ENCODE measurements at regions not wholly inside any gene's neighbourhood (a gene's known extent, or its start where the extent isn't known, plus 50 kb on each side); places are given as distances from the start of the nearest gene placed in this dataset.
A peak's percentile ranks its signal among the peaks of the same experiment; 100 is the strongest.
"Not testable (repeated sequence)": the region's sequence is repeated elsewhere in the genome, so short reads cannot be mapped to it uniquely, and the experiment has no call there.

DNA sequence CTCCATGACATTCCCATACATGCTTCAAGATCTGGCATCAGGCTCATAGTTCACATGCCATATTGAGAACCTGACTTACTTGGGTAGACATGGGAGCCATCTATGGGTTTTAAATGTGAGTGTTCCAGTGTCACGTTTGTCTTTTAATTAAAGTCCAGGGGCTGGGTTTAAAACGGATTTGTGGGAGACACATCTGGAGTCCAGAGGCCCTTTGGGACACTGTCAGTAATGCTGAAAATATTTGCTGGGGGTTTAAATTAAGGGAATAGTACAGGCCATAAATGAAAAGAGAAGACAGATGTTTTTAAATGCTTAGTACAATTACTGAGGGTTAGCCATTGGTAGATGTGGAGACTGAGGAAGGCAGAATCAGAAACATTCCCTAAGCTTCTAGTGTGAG, 478.0 kb downstream of the PID1 start:
- no peak for DNase-seq (ENCODE audit: low read depth)

GRCh38 chr2:228786901-228787300, 484.2 kb downstream of the PID1 start:
- no peak for DNase-seq (ENCODE audit: low read depth)

GRCh38 chr2:228782281-228782680, 488.8 kb downstream of the PID1 start:
- DNase-seq (ENCODE audit: low read depth), result no peak

DNA sequence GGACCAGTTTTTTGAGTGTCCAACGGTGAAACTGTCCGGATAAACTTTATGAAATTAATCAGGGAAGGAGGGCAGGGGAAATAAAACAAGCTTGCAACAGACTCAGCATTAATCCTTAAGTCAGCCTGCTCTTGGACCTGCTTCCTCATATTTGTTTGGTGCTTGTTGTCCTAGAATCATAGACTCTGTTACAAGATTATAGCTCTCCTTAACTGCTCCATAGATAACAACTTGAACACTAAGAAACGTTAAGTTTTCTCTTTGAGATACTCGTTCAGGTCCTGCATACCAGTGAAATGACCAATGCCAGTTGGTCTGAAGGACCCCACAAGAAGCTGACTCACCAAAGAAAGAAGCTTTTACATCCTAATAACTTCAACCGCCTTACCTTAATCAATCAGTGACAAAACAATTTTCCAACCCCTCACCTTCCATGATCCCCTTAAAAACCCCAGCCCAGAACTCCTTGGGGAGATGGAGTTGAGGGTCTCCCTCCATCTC, 493.2 kb downstream of the PID1 start:
- no peak for DNase-seq (ENCODE audit: low read depth)

DNA sequence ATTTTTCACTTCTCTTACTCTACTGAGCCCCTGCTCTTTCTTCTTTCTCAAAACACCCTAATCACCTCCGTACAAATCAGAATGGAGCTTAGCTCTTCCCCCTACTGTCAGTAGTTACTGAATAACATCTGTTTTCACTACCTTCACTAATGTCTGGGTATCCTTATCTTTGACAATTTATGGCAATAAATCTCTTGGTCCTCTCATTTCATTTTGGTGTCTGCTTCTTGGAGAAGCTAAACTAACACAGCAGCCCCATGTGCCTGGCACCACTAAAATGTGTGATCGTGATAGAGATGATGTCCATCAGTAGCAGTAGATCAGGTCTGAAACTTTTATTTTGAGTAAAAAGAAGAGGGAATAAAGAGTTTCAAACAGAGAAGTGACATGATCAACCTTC, 496.5 kb downstream of the PID1 start:
- DNase-seq (ENCODE audit: low read depth), result no peak

DNA sequence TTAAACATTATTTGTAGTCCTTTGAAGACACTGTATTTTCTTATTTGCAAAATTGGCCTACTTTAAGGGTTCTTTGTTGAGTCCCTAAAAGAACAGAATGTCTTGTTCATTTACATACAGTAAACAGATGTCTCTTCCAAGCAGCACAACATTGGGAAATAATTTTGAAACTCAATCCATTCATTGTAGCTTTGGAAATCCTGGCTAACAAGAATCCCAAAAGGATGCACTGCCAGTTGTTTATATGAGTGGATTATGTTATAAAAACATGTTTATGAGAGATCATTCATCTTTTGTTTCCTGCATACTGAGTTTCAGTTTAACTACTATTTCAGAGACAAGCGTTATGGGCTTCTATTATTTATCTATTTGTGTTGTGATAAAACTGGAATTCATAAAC, 499.3 kb downstream of the PID1 start:
- DNase-seq (ENCODE audit: low read depth), result no peak

GRCh38 chr2:228771315-228771714, 499.8 kb downstream of the PID1 start:
- no peak for DNase-seq (ENCODE audit: low read depth)

DNA sequence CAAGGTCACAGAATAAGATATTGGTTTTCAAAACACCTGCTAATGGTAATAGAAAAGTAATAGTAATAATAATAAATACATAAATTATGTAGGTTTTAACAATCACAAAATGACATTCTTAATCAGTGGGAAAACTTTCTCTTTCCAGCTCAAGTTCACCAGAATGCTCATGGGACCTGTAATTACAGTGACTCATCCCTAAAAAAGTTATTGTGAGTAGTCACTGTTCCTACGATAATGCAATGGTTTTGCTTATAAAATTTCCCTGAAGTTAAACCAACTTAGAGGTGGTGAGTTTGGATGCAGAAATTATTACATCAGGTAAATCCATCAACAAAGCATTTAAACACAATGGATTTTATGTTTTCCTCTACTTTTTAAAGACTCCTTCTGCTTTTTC, 502.3 kb downstream of the PID1 start:
- DNase-seq (ENCODE audit: low read depth), result peak; percentile 89

DNA sequence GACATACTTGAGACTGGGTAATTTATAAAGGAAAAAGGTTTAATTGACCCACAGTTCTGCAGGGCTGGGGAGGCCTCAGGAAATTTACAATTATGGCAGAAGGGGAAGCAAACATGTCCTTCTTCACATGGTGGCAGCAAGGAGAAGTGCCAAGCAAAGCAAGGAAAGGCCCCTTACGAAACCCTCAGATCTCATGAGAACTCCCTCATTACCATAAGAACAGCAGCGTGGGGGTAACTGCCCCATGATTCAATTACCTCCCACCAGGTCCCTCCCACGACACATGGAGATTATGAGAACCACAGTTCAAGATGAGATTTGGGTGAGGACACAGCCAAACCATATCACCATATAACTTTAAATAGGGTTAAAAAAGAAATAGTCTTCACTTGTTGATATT, 502.9 kb downstream of the PID1 start:
- not testable (repeated sequence) for DNase-seq (ENCODE audit: low read depth)

- DNase-seq (ENCODE audit: low read depth), result peak; percentile 24
Measured at GRCh38 chr2:228767196-228767595, 503.9 kb downstream of the PID1 start.

- no peak for DNase-seq (ENCODE audit: low read depth)
Measured at GRCh38 chr2:228763379-228763981, 507.6 kb downstream of the PID1 start.

DNA sequence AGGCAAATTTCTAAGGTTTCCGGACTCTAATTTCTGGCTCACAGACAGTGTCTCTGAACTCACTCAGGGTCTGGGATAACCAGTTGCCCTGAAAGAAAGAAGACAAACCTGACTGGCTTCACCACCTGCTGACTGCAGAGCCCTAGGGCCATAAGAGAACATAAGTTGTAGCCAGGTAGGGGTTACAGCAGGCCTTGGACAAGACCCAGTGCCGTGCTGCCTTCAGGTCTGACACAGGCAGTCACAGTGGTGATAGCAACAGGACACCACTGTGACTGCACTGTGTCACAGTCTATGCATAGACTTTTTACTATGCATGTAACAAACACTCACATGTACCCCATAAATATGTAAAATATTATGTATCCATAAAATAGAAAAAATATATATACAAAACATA, 508.5 kb downstream of the PID1 start:
- DNase-seq (ENCODE audit: low read depth), result no peak

DNA sequence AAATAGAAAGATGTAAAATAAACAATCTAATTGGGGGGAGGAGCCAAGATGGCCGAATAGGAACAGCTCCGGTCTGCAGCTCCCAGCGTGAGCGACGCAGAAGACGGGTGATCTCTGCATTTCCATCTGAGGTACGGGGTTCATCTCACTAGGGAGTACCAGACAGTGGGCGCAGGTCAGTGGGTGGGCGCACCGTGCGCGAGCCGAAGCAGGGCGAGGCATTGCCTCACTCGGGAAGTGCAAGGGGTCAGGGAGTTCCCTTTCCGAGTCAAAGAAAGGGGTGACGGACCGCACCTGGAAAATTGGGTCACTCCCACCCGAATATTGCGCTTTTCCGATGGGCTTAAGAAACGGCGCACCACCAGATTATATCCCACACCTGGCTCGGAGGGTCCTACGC, 515.4 kb downstream of the PID1 start:
- not testable (repeated sequence) for DNase-seq (ENCODE audit: low read depth)

GRCh38 chr2:228747483-228747882, 523.6 kb downstream of the PID1 start:
- no peak for DNase-seq (ENCODE audit: low read depth)

DNA sequence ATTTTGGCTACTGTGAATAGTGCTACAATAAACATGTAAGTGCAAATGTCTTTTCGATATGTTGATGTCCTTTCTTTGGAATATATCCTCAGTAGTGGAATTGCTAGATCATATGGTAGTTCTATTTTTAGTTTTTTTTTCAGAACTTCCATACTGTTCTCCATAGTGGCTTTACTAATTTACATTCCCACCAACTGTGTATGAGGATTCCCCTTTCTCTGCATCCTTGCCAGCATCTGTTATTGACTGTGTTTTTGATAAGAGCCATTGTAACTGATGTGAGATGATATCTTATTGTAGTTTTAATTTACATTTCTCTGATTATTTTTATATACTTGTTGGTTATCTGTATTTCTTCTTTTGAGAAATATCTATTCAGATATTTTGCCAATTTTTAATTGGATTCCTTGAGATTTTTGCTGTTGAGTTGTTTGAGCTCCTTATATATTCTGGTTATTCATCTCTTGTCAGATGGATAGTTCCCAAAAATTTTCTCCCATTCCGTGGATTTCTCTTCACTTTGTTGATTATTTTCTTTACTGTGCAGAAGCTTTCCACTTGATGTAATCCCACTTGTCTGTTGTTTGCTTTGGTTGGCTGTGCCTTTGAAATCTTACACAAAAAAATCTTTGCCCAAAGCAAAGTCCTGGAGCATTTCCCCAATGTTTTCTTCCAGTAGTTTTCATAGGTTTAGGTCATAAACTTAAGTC, 532.3 kb downstream of the PID1 start:
- DNase-seq (ENCODE audit: low read depth), result no peak

- no peak for DNase-seq (ENCODE audit: low read depth)
Measured at GRCh38 chr2:228735697-228736096, 535.4 kb downstream of the PID1 start.

GRCh38 chr2:228731517-228731916, 539.6 kb downstream of the PID1 start:
- DNase-seq (ENCODE audit: low read depth), result peak; percentile 91

DNA sequence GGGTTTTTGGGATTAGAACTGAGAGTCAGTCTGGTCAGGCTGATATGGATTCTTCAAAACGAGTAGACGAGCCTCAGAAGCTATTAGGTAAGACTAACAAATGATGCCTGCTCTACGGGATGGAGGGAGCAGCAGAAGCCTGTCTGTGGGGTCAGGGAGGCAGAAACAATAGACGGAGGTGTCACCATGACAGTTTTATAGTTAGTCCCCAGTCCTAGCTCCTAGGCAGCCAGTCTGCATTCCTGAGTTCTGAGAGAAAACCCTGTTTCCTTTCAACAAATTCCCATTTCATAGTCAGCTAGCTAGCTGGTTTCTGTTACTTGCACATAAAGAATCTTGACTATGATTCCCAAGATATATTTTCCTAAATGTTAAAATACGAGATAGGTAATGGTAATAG, 542.1 kb downstream of the PID1 start:
- DNase-seq (ENCODE audit: low read depth), result no peak

- DNase-seq (ENCODE audit: low read depth), result no peak
Measured at GRCh38 chr2:228725031-228725430, 543.5 kb upstream of the SPHKAP start.

- no peak for DNase-seq (ENCODE audit: low read depth)
Measured at GRCh38 chr2:228723599-228723998, 542.1 kb upstream of the SPHKAP start.

DNA sequence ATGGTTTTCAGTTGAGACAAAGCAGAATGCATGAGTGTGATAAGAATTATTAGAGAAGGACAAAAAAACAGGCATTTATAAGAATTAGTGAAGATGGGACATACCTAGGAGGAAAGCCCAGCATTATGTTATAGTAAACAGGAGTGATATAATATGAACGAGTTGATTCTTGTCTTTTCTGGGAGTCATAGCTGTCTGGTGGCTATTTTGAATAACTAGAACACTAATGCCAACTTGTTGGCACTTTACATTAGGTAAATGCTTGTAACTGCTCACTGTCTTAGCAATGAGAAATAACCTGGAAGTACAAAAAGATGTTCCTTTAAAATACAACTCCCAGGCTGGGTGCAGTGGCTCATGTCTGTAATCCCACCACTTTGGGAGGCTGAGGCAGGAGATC, 540.8 kb upstream of the SPHKAP start:
- DNase-seq (ENCODE audit: low read depth), result no peak

GRCh38 chr2:228720895-228721294, 539.4 kb upstream of the SPHKAP start:
- DNase-seq (ENCODE audit: low read depth), result no peak

DNA sequence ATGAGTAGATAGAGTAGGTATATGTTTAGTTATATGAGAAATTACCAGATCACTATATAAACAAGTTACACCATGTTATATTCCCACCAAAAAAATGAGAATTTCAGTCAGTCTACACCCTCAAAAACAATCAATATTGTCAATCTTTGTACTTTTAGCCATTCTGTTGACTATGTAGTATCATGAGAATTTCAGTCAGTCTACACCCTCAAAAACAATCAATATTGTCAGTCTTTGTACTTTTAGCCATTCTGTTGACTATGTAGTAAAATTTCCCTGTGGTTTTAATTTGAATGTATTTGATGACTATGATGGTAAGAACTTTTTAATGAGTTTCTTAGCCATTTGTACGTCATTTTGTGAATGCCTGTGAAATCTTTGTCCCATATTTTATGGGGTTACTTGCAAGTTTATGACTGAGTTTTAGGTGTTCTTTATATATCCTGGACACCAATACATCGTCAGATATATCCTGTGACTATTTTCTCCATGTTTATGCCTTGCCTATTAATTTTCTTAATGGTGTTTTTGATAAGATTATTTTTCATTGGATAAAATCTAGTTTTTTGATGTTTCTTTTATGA, 528.4 kb upstream of the SPHKAP start:
- no peak for DNase-seq (ENCODE audit: low read depth)

- no peak for DNase-seq (ENCODE audit: low read depth)
Measured at GRCh38 chr2:228707846-228708245, 526.4 kb upstream of the SPHKAP start.

Data from HS-5 (cell line).